Urinary bladder (tissue), 3 donors: ENCODE measurements at regions not wholly inside any gene's neighbourhood (a gene's known extent, or its start where the extent isn't known, plus 50 kb on each side); places are given as distances from the start of the nearest gene placed in this dataset.
A peak's percentile ranks its signal among the peaks of the same experiment; 100 is the strongest.

Experiments
- DNase-seq: peaks from one replicate; pipeline ENCODE4 v3.0.0-alpha.2; 2015; ENCODE audit errors: extremely low spot score
- H3K27ac ChIP-seq: one replicate; pipeline ENCODE4 v1.5.1; 2013; ENCODE audit warnings: low read depth, mild to moderate bottlenecking, moderate library complexity
- H3K36me3 ChIP-seq: one replicate; pipeline ENCODE4 v1.6.1; 2013; ENCODE audit warnings: mild to moderate bottlenecking, moderate library complexity; ENCODE audit not compliant: insufficient read depth
- H3K4me1 ChIP-seq: one replicate; pipeline ENCODE4 v1.6.1; 2013; ENCODE audit warnings: mild to moderate bottlenecking, moderate library complexity; ENCODE audit not compliant: insufficient read depth
- H3K4me3 ChIP-seq: one replicate; pipeline ENCODE4 v1.5.1; 2013; ENCODE audit warnings: low read depth, low read length
- WGBS: extraction: QIAGEN DNeasy Blood & Tissue Kit; methylation state at CpG from one replicate; pipeline ENCODE4 v1.1.7; 2013; 5-methylcytosine and 5-hydroxymethylcytosine counted together
- donor health status: healthy with polysubstance abuse.
- donor health status: healthy.

GRCh38 chr5:107121793-107122519 lies 548.8 kb downstream of the EFNA5 start:
- H3K4me1 ChIP-seq, result no peaks in the 10 kb centered on the region
- no peak overlapping the region for H3K4me3 ChIP-seq
- 33% methylated on average over 3 of the region's 3 CpGs for WGBS
- H3K27ac ChIP-seq, result no peak overlapping the region
- H3K36me3 ChIP-seq, result no peaks in the 10 kb centered on the region
- DNase-seq, result no peak

- 91% methylated on average over 2 of the region's 2 CpGs for WGBS
- Histone ChIP-seq H3K4me1 (no peaks in the 10 kb centered on the region), H3K27ac (no peak overlapping the region), H3K36me3 (no peaks in the 10 kb centered on the region), H3K4me3 (no peak overlapping the region)
- no peak for DNase-seq
Measured at GRCh38 chr5:107119656-107120055, 551.1 kb downstream of the EFNA5 start.

GRCh38 chr5:107118184-107119019 lies 552.3 kb downstream of the EFNA5 start:
- Histone ChIP-seq H3K4me1 (no peaks in the 10 kb centered on the region), H3K27ac (no peak overlapping the region), H3K4me3 (no peak overlapping the region), H3K36me3 (no peaks in the 10 kb centered on the region)
- no peak for DNase-seq
- whole genome bisulfite sequencing, result 87% methylated on average over 6 of the region's 6 CpGs

- no peak overlapping the region for H3K27ac ChIP-seq
- DNase-seq, result no peak
- H3K4me1 ChIP-seq, result no peaks in the 10 kb centered on the region
- WGBS, result 58% methylated on average over 5 of the region's 5 CpGs
- H3K4me3 ChIP-seq, result no peak overlapping the region
- H3K36me3 ChIP-seq, result no peaks in the 10 kb centered on the region
Measured at GRCh38 chr5:107112216-107112615, 558.5 kb downstream of the EFNA5 start.

- Histone ChIP-seq H3K27ac (no peak overlapping the region), H3K36me3 (no peaks in the 10 kb centered on the region), H3K4me3 (no peak overlapping the region), H3K4me1 (no peaks in the 10 kb centered on the region)
- WGBS, result 84% methylated on average over 8 of the region's 8 CpGs
- no peak for DNase-seq
Measured at GRCh38 chr5:107104040-107104995, 566.4 kb downstream of the EFNA5 start.

- DNase-seq, result no peak
- H3K27ac ChIP-seq, result no peak overlapping the region
- 93% methylated on average over 3 of the region's 3 CpGs for whole genome bisulfite sequencing
- H3K4me3 ChIP-seq, result no peak overlapping the region
- no peaks in the 10 kb centered on the region for H3K4me1 ChIP-seq
- no peaks in the 10 kb centered on the region for H3K36me3 ChIP-seq
Measured at GRCh38 chr5:107103522-107103921, 567.2 kb downstream of the EFNA5 start.

- no peak for DNase-seq
- H3K4me3 ChIP-seq, result no peak overlapping the region
- 66% methylated on average over 3 of the region's 3 CpGs for WGBS
Measured at GRCh38 chr5:107100121-107100520, 570.6 kb downstream of the EFNA5 start.

GRCh38 chr5:107099506-107099905 lies 571.2 kb downstream of the EFNA5 start:
- 46% methylated on average over 4 of the region's 4 CpGs for WGBS
- Histone ChIP-seq H3K4me1 (no peaks in the 10 kb centered on the region), H3K36me3 (no peaks in the 10 kb centered on the region), H3K4me3 (no peak overlapping the region), H3K27ac (no peak overlapping the region)
- peak; percentile 29 for DNase-seq

More at GRCh38 chr5:107100121-107100520, 570.6 kb downstream of the EFNA5 start:
- H3K36me3 ChIP-seq, result no peaks in the 10 kb centered on the region
- H3K4me1 ChIP-seq, result no peaks in the 10 kb centered on the region
- H3K27ac ChIP-seq, result no peak overlapping the region

- Histone ChIP-seq H3K4me3 (no peak overlapping the region), H3K36me3 (no peaks in the 10 kb centered on the region)
- no peak for DNase-seq
Measured at GRCh38 chr5:107092695-107093094, 578.0 kb downstream of the EFNA5 start.

GRCh38 chr5:107090506-107090905 lies 580.2 kb downstream of the EFNA5 start:
- H3K4me1 ChIP-seq, result no peaks in the 10 kb centered on the region
- no peak for DNase-seq
- no peaks in the 10 kb centered on the region for H3K36me3 ChIP-seq
- H3K27ac ChIP-seq, result no peak overlapping the region
- H3K4me3 ChIP-seq, result no peak overlapping the region

More at GRCh38 chr5:107092695-107093094, 578.0 kb downstream of the EFNA5 start:
- Histone ChIP-seq H3K4me1 (no peaks in the 10 kb centered on the region), H3K27ac (no peak overlapping the region)

- no peak overlapping the region for H3K27ac ChIP-seq
- no peaks in the 10 kb centered on the region for H3K4me1 ChIP-seq
- WGBS, result 95% methylated on average over 1 of the region's 1 CpG
Measured at GRCh38 chr5:107088907-107089306, 581.8 kb downstream of the EFNA5 start.

GRCh38 chr5:107085572-107085971 lies 585.2 kb downstream of the EFNA5 start:
- Histone ChIP-seq H3K36me3 (no peaks in the 10 kb centered on the region), H3K4me3 (no peak overlapping the region), H3K27ac (no peak overlapping the region), H3K4me1 (no peaks in the 10 kb centered on the region)
- 94% methylated on average over 1 of the region's 1 CpG for WGBS
- DNase-seq, result no peak

More at GRCh38 chr5:107088907-107089306, 581.8 kb downstream of the EFNA5 start:
- no peak for DNase-seq
- Histone ChIP-seq H3K4me3 (no peak overlapping the region), H3K36me3 (no peaks in the 10 kb centered on the region)

GRCh38 chr5:107074996-107075395 lies 595.7 kb downstream of the EFNA5 start:
- WGBS, result 90% methylated on average over 1 of the region's 1 CpG
- DNase-seq, result no peak
- H3K4me1 ChIP-seq, result no peaks in the 10 kb centered on the region
- no peak overlapping the region for H3K27ac ChIP-seq
- H3K36me3 ChIP-seq, result no peaks in the 10 kb centered on the region
- no peak overlapping the region for H3K4me3 ChIP-seq
